OCI-LY3 (cell line): ENCODE measurements at regions not wholly inside any gene's neighbourhood (a gene's known extent, or its start where the extent isn't known, plus 50 kb on each side); places are given as distances from the start of the nearest gene placed in this dataset.

ENCODE experiments used
- H2AFZ ChIP-seq: fragments of 200-600, 300-600 bp; shearing (Covaris generic); 2 replicates; pipeline ENCODE4 v1.6.0; 2014; ENCODE audit warnings: antibody characterized with exemption, low read depth, low read length
- H3K27ac ChIP-seq: fragments of 200-600, 300-600 bp; sonication (generic); 2 replicates; pipeline ENCODE4 v1.5.1; 2014; ENCODE audit warnings: mild to moderate bottlenecking, low read length, moderate library complexity, mixed read lengths
- H3K27me3 ChIP-seq: fragments of 200-600, 300-600 bp; sonication (generic); 2 replicates; pipeline ENCODE4 v1.6.1; 2014; ENCODE audit warnings: low read depth, low read length, mixed read lengths
- H3K36me3 ChIP-seq: fragments of 200-600, 300-600 bp; sonication (generic); replicated peaks from 2 replicates; pipeline ENCODE3; 2014; ENCODE audit warnings: low read depth, low read length, mixed read lengths
- H3K4me1 ChIP-seq: fragments of 300-600, 200-600 bp; sonication (generic); 2 replicates; pipeline ENCODE4 v1.6.1; 2014; ENCODE audit warnings: low read length, mixed read lengths
- H3K4me2 ChIP-seq: fragments of 200-600, 300-600 bp; sonication (generic); 2 replicates; pipeline ENCODE4 v1.6.1; 2014; ENCODE audit warnings: low read length, mixed read lengths
- H3K4me3 ChIP-seq: fragments of 300-600, 200-600 bp; sonication (generic); 2 replicates; pipeline ENCODE4 v1.5.1; 2014; ENCODE audit warnings: antibody characterized with exemption, mild to moderate bottlenecking, low read length, moderate library complexity
- H3K79me2 ChIP-seq: fragments of 300-600, 200-600 bp; shearing (Covaris generic); 2 replicates; pipeline ENCODE4 v1.6.1; 2014; ENCODE audit warnings: mild to moderate bottlenecking, low read length, mixed read lengths
- H3K9ac ChIP-seq: fragments of 300-600, 200-600 bp; shearing (Covaris generic); 2 replicates; pipeline ENCODE4 v1.6.0; 2014; ENCODE audit warnings: mild to moderate bottlenecking, low read length, moderate library complexity
- H3K9me3 ChIP-seq: fragments of 200-600, 300-600 bp; shearing (Covaris generic); 2 replicates; pipeline ENCODE4 v1.6.1; 2014; ENCODE audit warnings: low read length, mixed read lengths; ENCODE audit not compliant: insufficient read depth
- H4K20me1 ChIP-seq: fragments of 200-600, 300-600 bp; sonication (generic); 2 replicates; pipeline ENCODE4 v1.6.1; 2016; ENCODE audit warnings: low read length, mixed read lengths; ENCODE audit not compliant: insufficient read depth
- EZH2phosphoT487 ChIP-seq: fragments of 200-600 bp; shearing (Covaris generic); IDR thresholded peaks from 2 replicates; pipeline ENCODE4 v1.6.1; 2018; ENCODE audit warnings: antibody characterized with exemption, mixed run types, low read depth
- TF ChIP-seq, protein P1 (sequence below): fragments of 200-600, 300-600 bp; sonication (generic); IDR thresholded peaks from 2 replicates; pipeline ENCODE4 v1.5.1; 2014; ENCODE audit warnings: antibody characterized with exemption, low read length, low read depth

GRCh38 chr3:66785191-66785909 lies 212.8 kb upstream of the KBTBD8 start:
- no peaks in the 10 kb centered on the region for H3K79me2 ChIP-seq
- H3K36me3 ChIP-seq: no peaks in the 10 kb centered on the region
- 0 out of 2 replicates have a peak, but pooled peaks cover 2% of the 10 kb centered on the region for H3K27me3 ChIP-seq
- no peaks in the 10 kb centered on the region for H3K9me3 ChIP-seq
- no peak overlapping the region for H3K4me2 ChIP-seq
- H3K9ac ChIP-seq: no peak overlapping the region
- no peak overlapping the region for H3K27ac ChIP-seq
- no peak overlapping the region for H3K4me3 ChIP-seq
- H2AFZ ChIP-seq: no peak overlapping the region
- H3K4me1 ChIP-seq: no peaks in the 10 kb centered on the region
- H4K20me1 ChIP-seq: no peaks in the 10 kb centered on the region
- no peak for TF ChIP-seq EZH2phosphoT487

DNA sequence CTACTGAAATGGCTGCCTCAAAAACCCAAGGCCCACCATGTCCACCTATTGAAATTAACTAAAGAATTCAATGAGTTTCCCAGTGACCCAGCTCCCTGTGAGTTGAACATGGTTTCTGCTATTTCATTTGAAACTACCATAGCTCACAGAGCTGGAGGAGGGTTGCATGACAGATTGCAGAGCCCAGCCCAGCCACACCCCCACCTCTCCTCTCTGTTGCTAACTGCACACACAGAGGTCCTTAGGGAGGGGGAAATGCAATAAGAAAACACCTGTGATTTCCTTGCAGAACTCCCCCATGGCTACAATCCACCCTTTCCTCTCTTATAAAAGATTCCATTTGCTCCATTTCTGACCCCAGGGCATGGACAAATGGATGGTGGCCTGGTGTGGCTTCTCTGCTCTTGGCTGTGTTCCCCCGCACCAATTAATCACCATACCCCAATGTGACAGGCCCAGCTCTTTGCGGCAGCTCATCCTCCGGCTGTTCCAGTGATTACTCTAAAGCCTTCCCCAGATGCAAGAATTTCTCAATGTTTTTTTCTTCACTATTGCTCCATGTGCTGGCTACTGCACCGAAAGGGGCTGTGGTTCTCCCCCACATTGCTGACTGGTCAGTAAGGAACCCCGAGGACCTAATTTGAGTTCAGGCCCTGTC lies 208.4 kb upstream of the KBTBD8 start:
- H3K4me3 ChIP-seq: no peak overlapping the region
- no peak for TF ChIP-seq EZH2phosphoT487
- TF ChIP-seq, protein P1, sequence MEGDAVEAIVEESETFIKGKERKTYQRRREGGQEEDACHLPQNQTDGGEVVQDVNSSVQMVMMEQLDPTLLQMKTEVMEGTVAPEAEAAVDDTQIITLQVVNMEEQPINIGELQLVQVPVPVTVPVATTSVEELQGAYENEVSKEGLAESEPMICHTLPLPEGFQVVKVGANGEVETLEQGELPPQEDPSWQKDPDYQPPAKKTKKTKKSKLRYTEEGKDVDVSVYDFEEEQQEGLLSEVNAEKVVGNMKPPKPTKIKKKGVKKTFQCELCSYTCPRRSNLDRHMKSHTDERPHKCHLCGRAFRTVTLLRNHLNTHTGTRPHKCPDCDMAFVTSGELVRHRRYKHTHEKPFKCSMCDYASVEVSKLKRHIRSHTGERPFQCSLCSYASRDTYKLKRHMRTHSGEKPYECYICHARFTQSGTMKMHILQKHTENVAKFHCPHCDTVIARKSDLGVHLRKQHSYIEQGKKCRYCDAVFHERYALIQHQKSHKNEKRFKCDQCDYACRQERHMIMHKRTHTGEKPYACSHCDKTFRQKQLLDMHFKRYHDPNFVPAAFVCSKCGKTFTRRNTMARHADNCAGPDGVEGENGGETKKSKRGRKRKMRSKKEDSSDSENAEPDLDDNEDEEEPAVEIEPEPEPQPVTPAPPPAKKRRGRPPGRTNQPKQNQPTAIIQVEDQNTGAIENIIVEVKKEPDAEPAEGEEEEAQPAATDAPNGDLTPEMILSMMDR: no peak
- no peaks in the 10 kb centered on the region for H3K36me3 ChIP-seq
- H2AFZ ChIP-seq: no peak overlapping the region
- no peaks in the 10 kb centered on the region for H3K27me3 ChIP-seq
- H3K4me1 ChIP-seq: no peaks in the 10 kb centered on the region
- no peak overlapping the region for H3K27ac ChIP-seq
- no peaks in the 10 kb centered on the region for H4K20me1 ChIP-seq
- H3K9ac ChIP-seq: no peak overlapping the region
- H3K79me2 ChIP-seq: no peaks in the 10 kb centered on the region
- no peak overlapping the region for H3K4me2 ChIP-seq
- no peaks in the 10 kb centered on the region for H3K9me3 ChIP-seq

GRCh38 chr3:66792086-66792485 lies 206.0 kb upstream of the KBTBD8 start:
- no peaks in the 10 kb centered on the region for H4K20me1 ChIP-seq
- H3K4me2 ChIP-seq: no peak overlapping the region
- no peaks in the 10 kb centered on the region for H3K27me3 ChIP-seq
- H3K9me3 ChIP-seq: no peaks in the 10 kb centered on the region
- no peak overlapping the region for H2AFZ ChIP-seq
- H3K27ac ChIP-seq: no peak overlapping the region
- no peak overlapping the region for H3K9ac ChIP-seq
- H3K36me3 ChIP-seq: no peaks in the 10 kb centered on the region
- TF ChIP-seq EZH2phosphoT487: no peak
- TF ChIP-seq, protein P1: no peak
- H3K79me2 ChIP-seq: no peaks in the 10 kb centered on the region
- no peaks in the 10 kb centered on the region for H3K4me1 ChIP-seq
- no peak overlapping the region for H3K4me3 ChIP-seq

GRCh38 chr3:66795365-66795764 lies 202.7 kb upstream of the KBTBD8 start:
- TF ChIP-seq, protein P1: no peak
- TF ChIP-seq EZH2phosphoT487: no peak
- H3K27me3 ChIP-seq: no peaks in the 10 kb centered on the region
- H3K27ac ChIP-seq: no peak overlapping the region
- H3K4me2 ChIP-seq: no peak overlapping the region
- no peak overlapping the region for H3K9ac ChIP-seq
- no peaks in the 10 kb centered on the region for H3K79me2 ChIP-seq
- no peaks in the 10 kb centered on the region for H3K4me1 ChIP-seq
- no peaks in the 10 kb centered on the region for H3K9me3 ChIP-seq
- no peaks in the 10 kb centered on the region for H3K36me3 ChIP-seq
- H4K20me1 ChIP-seq: no peaks in the 10 kb centered on the region
- no peak overlapping the region for H2AFZ ChIP-seq
- no peak overlapping the region for H3K4me3 ChIP-seq
